ENCODE measurements at regions not wholly inside any gene's neighbourhood (a gene's known extent, or its start where the extent isn't known, plus 50 kb on each side); places are given as distances from the start of the nearest gene placed in this dataset.
"Not testable (repeated sequence)": the region's sequence is repeated elsewhere in the genome, so short reads cannot be mapped to it uniquely, and the experiment has no call there.

GRCh38 chr6:3531481-3531880 lies 74.6 kb upstream of the SLC22A23 start:
- H3K9ac ChIP-seq (ENCODE audit: insufficient read length): no peak overlapping the region
- no peaks in the 10 kb centered on the region for H3K36me3 ChIP-seq (ENCODE audit: insufficient read depth, low read length)
- no peak for DNase-seq (ENCODE audit: low read depth, low spot score)
- TF ChIP-seq FOXP2 (optimal IDR thresholded peaks at IDR 0.05; ENCODE audit: control extremely low read depth, extremely low read length, insufficient read depth) (no peak), EZH2 (IDR thresholded peaks at IDR 0.05) (no peak), POLR2AphosphoS5 (IDR thresholded peaks at IDR 0.05; ENCODE audit: borderline replicate concordance, low read depth, low read length) (no peak)
- H3K4me3 ChIP-seq: no peak overlapping the region
- no peaks in the 10 kb centered on the region for H3K9me3 ChIP-seq (ENCODE audit: low read depth, low read length)
- no peak overlapping the region for H3K27ac ChIP-seq

GRCh38 chr6:3530515-3530914 lies 73.7 kb upstream of the SLC22A23 start:
- H3K36me3 ChIP-seq (ENCODE audit: insufficient read depth, low read length): no peaks in the 10 kb centered on the region
- no peaks in the 10 kb centered on the region for H3K9me3 ChIP-seq (ENCODE audit: low read depth, low read length)
- no peak overlapping the region for H3K27ac ChIP-seq
- H3K9ac ChIP-seq (ENCODE audit: insufficient read length): no peak overlapping the region
- H3K4me3 ChIP-seq: no peak overlapping the region
- TF ChIP-seq POLR2AphosphoS5 (IDR thresholded peaks at IDR 0.05; ENCODE audit: borderline replicate concordance, low read depth, low read length) (no peak), FOXP2 (optimal IDR thresholded peaks at IDR 0.05; ENCODE audit: control extremely low read depth, extremely low read length, insufficient read depth) (no peak), EZH2 (IDR thresholded peaks at IDR 0.05) (no peak)
- no peak for DNase-seq (ENCODE audit: low read depth, low spot score)

GRCh38 chr6:3529721-3530120 lies 72.9 kb upstream of the SLC22A23 start:
- TF ChIP-seq EZH2 (IDR thresholded peaks at IDR 0.05) (no peak), POLR2AphosphoS5 (IDR thresholded peaks at IDR 0.05; ENCODE audit: borderline replicate concordance, low read depth, low read length) (no peak), FOXP2 (optimal IDR thresholded peaks at IDR 0.05; ENCODE audit: control extremely low read depth, extremely low read length, insufficient read depth) (no peak)
- H3K36me3 ChIP-seq (ENCODE audit: insufficient read depth, low read length): no peaks in the 10 kb centered on the region
- H3K9me3 ChIP-seq (ENCODE audit: low read depth, low read length): no peaks in the 10 kb centered on the region
- H3K27ac ChIP-seq: no peak overlapping the region
- no peak overlapping the region for H3K4me3 ChIP-seq
- H3K9ac ChIP-seq (ENCODE audit: insufficient read length): no peak overlapping the region
- DNase-seq (ENCODE audit: low read depth, low spot score): no peak

GRCh38 chr6:3529232-3529631 lies 72.4 kb upstream of the SLC22A23 start:
- Histone ChIP-seq H3K27ac (no peak overlapping the region), H3K9ac (ENCODE audit: insufficient read length) (no peak overlapping the region), H3K36me3 (ENCODE audit: insufficient read depth, low read length) (no peaks in the 10 kb centered on the region), H3K4me3 (no peak overlapping the region), H3K9me3 (ENCODE audit: low read depth, low read length) (no peaks in the 10 kb centered on the region)
- TF ChIP-seq EZH2 (IDR thresholded peaks at IDR 0.05): no peak
- TF ChIP-seq POLR2AphosphoS5 (IDR thresholded peaks at IDR 0.05; ENCODE audit: borderline replicate concordance, low read depth, low read length): no peak
- TF ChIP-seq FOXP2 (optimal IDR thresholded peaks at IDR 0.05; ENCODE audit: control extremely low read depth, extremely low read length, insufficient read depth): no peak
- DNase-seq (ENCODE audit: low read depth, low spot score): no peak

GRCh38 chr6:3528081-3528671 lies 71.3 kb upstream of the SLC22A23 start:
- not testable (repeated sequence) for H3K9me3 ChIP-seq (ENCODE audit: low read depth, low read length); H3K4me3 ChIP-seq; H3K27ac ChIP-seq; H3K36me3 ChIP-seq (ENCODE audit: insufficient read depth, low read length); H3K9ac ChIP-seq (ENCODE audit: insufficient read length); DNase-seq (ENCODE audit: low read depth, low spot score)

GRCh38 chr6:3527651-3527977 lies 70.8 kb upstream of the SLC22A23 start:
- TF ChIP-seq EZH2 (IDR thresholded peaks at IDR 0.05) (no peak), POLR2AphosphoS5 (IDR thresholded peaks at IDR 0.05; ENCODE audit: borderline replicate concordance, low read depth, low read length) (no peak), FOXP2 (optimal IDR thresholded peaks at IDR 0.05; ENCODE audit: control extremely low read depth, extremely low read length, insufficient read depth) (no peak)
- H3K36me3 ChIP-seq (ENCODE audit: insufficient read depth, low read length): no peaks in the 10 kb centered on the region
- DNase-seq (ENCODE audit: low read depth, low spot score): no peak
- H3K27ac ChIP-seq: no peak overlapping the region
- no peak overlapping the region for H3K4me3 ChIP-seq
- H3K9me3 ChIP-seq (ENCODE audit: low read depth, low read length): no peaks in the 10 kb centered on the region
- H3K9ac ChIP-seq (ENCODE audit: insufficient read length): no peak overlapping the region

GRCh38 chr6:3526962-3527650 lies 70.3 kb upstream of the SLC22A23 start:
- no peak for DNase-seq (ENCODE audit: low read depth, low spot score)
- TF ChIP-seq FOXP2 (optimal IDR thresholded peaks at IDR 0.05; ENCODE audit: control extremely low read depth, extremely low read length, insufficient read depth): no peak
- no peak for TF ChIP-seq EZH2 (IDR thresholded peaks at IDR 0.05)
- no peak for TF ChIP-seq POLR2AphosphoS5 (IDR thresholded peaks at IDR 0.05; ENCODE audit: borderline replicate concordance, low read depth, low read length)
- Histone ChIP-seq H3K27ac (no peak overlapping the region), H3K4me3 (no peak overlapping the region), H3K36me3 (ENCODE audit: insufficient read depth, low read length) (no peaks in the 10 kb centered on the region), H3K9me3 (ENCODE audit: low read depth, low read length) (no peaks in the 10 kb centered on the region), H3K9ac (ENCODE audit: insufficient read length) (no peak overlapping the region)

GRCh38 chr6:3525915-3526314 lies 69.1 kb upstream of the SLC22A23 start:
- Histone ChIP-seq H3K27ac (no peak overlapping the region), H3K36me3 (ENCODE audit: insufficient read depth, low read length) (no peaks in the 10 kb centered on the region), H3K4me3 (no peak overlapping the region), H3K9me3 (ENCODE audit: low read depth, low read length) (no peaks in the 10 kb centered on the region), H3K9ac (ENCODE audit: insufficient read length) (no peak overlapping the region)
- TF ChIP-seq FOXP2 (optimal IDR thresholded peaks at IDR 0.05; ENCODE audit: control extremely low read depth, extremely low read length, insufficient read depth): no peak
- no peak for TF ChIP-seq POLR2AphosphoS5 (IDR thresholded peaks at IDR 0.05; ENCODE audit: borderline replicate concordance, low read depth, low read length)
- no peak for DNase-seq (ENCODE audit: low read depth, low spot score)

GRCh38 chr6:3524456-3524855 lies 67.6 kb upstream of the SLC22A23 start:
- DNase-seq (ENCODE audit: low read depth, low spot score): no peak
- Histone ChIP-seq H3K4me3 (no peak overlapping the region), H3K36me3 (ENCODE audit: insufficient read depth, low read length) (no peaks in the 10 kb centered on the region), H3K9me3 (ENCODE audit: low read depth, low read length) (no peaks in the 10 kb centered on the region), H3K27ac (no peak overlapping the region), H3K9ac (ENCODE audit: insufficient read length) (no peak overlapping the region)
- TF ChIP-seq POLR2AphosphoS5 (IDR thresholded peaks at IDR 0.05; ENCODE audit: borderline replicate concordance, low read depth, low read length) (no peak), FOXP2 (optimal IDR thresholded peaks at IDR 0.05; ENCODE audit: control extremely low read depth, extremely low read length, insufficient read depth) (no peak)
